CD4-positive, alpha-beta T cell treated with Interleukin-4 for 4 hours (primary cell): ENCODE measurements at regions not wholly inside any gene's neighbourhood (a gene's known extent, or its start where the extent isn't known, plus 50 kb on each side); places are given as distances from the start of the nearest gene placed in this dataset.
"Not testable (repeated sequence)": the region's sequence is repeated elsewhere in the genome, so short reads cannot be mapped to it uniquely, and the experiment has no call there.

Experiments used
- DNase-seq: peaks from one replicate; pipeline ENCODE4 v3.0.0-alpha.2; 2020

GRCh38 chr7:55261386-55261770, 103.8 kb upstream of the LANCL2 start:
- no peak for DNase-seq

- not testable (repeated sequence) for DNase-seq
Measured at GRCh38 chr7:55265328-55265727, 99.8 kb upstream of the LANCL2 start.

- no peak for DNase-seq
Measured at GRCh38 chr7:55265836-55266642, 99.1 kb upstream of the LANCL2 start.

GRCh38 chr7:55271069-55271626, 94.0 kb upstream of the LANCL2 start:
- no peak for DNase-seq

- DNase-seq, result no peak
Measured at GRCh38 chr7:55271661-55272060, 93.5 kb upstream of the LANCL2 start.

- DNase-seq, result no peak
Measured at GRCh38 chr7:55272328-55272727, 92.8 kb upstream of the LANCL2 start.

GRCh38 chr7:55273186-55273980, 91.8 kb upstream of the LANCL2 start:
- DNase-seq, result no peak

- DNase-seq, result no peak
Measured at GRCh38 chr7:55274156-55274555, 91.0 kb upstream of the LANCL2 start.

- no peak for DNase-seq
Measured at GRCh38 chr7:55275291-55276200, 89.6 kb upstream of the LANCL2 start.

- no peak for DNase-seq
Measured at GRCh38 chr7:55276572-55277295, 88.4 kb upstream of the LANCL2 start.

GRCh38 chr7:55277916-55278315, 87.2 kb upstream of the LANCL2 start:
- DNase-seq, result no peak

GRCh38 chr7:55278321-55278720, 86.8 kb upstream of the LANCL2 start:
- no peak for DNase-seq

- no peak for DNase-seq
Measured at GRCh38 chr7:55279080-55279845, 85.9 kb upstream of the LANCL2 start.

GRCh38 chr7:55280031-55280454, 85.1 kb upstream of the LANCL2 start:
- peak; percentile 67 for DNase-seq

- no peak for DNase-seq
Measured at GRCh38 chr7:55285665-55286064, 79.5 kb upstream of the LANCL2 start.

GRCh38 chr7:55286666-55287065, 78.5 kb upstream of the LANCL2 start:
- DNase-seq, result no peak

GRCh38 chr7:55288070-55288824, 76.9 kb upstream of the LANCL2 start:
- no peak for DNase-seq

GRCh38 chr7:55296070-55296469, 69.1 kb upstream of the LANCL2 start:
- DNase-seq, result no peak

- DNase-seq, result no peak
Measured at GRCh38 chr7:55299273-55299967, 65.7 kb upstream of the LANCL2 start.

GRCh38 chr7:55303220-55303619, 61.9 kb upstream of the LANCL2 start:
- DNase-seq, result no peak
